ENCODE measurements at regions not wholly inside any gene's neighbourhood (a gene's known extent, or its start where the extent isn't known, plus 50 kb on each side); places are given as distances from the start of the nearest gene placed in this dataset.
A peak's percentile ranks its signal among the peaks of the same experiment; 100 is the strongest.

DNA sequence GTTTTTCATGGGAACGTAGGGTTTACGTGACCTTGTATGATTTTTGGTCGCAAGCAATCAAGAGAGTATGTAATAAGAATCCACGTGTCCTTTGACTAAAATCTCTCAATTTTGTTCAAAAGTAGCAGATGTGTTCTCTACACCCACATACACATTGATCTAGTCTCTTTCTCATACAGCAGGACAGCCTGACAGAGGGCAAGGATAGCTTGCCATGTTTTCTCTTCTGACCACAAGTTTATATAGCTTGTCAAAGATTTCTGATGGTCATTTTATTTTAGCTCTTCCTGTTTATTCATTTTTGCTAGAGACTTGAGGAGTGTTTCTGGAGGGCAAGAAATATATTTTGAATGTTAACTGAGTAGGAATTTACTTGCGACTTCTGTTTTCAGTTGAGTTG is 570.2 kb upstream of the ALCAM start:
- no peaks in the 10 kb centered on the region for H3K36me3 ChIP-seq (ENCODE audit: control insufficient read depth in 2 of 4, insufficient read depth in 4 of 4, low read length in 3 of 4)
- H2BK5ac ChIP-seq (ENCODE audit: low read depth, low read length), result no peak overlapping the region
- no peak overlapping the region for H3K4me2 ChIP-seq (ENCODE audit: insufficient read depth in 1 of 2, low read depth in 2 of 2, low read length in 2 of 2)
- H3K23ac ChIP-seq (ENCODE audit: insufficient read length), result no peak overlapping the region
- H3K18ac ChIP-seq (ENCODE audit: extremely low read depth, low read length), result no peak overlapping the region
- H2BK15ac ChIP-seq (ENCODE audit: low read length), result no peak overlapping the region
- CTCF ChIA-PET (ENCODE audit: partially characterized antibody), result interaction anchor here (0.8 kb wide), 1 partner anchor 9 kb away, joined by 3 read pairs; no protein-coding TSS in a partner anchor
- no peak overlapping the region for H3K9ac ChIP-seq (replicated peaks in 1 of 4; ENCODE audit: extremely low read depth in 1 of 4, low read depth in 3 of 4, low read length in 3 of 4)
- H4K91ac ChIP-seq (replicated peaks; ENCODE audit: insufficient read length, low read length), result no peak overlapping the region
- H2BK20ac ChIP-seq (ENCODE audit: low read length), result no peak overlapping the region
- H4K20me1 ChIP-seq (replicated peaks in 1 of 2; ENCODE audit: control insufficient read depth in 1 of 2, insufficient read depth in 2 of 2, low read length in 2 of 2), result no peaks in the 10 kb centered on the region
- H3K27me3 ChIP-seq (replicated peaks in 1 of 4; ENCODE audit: control insufficient read depth in 3 of 4, extremely low read depth in 1 of 4, insufficient read depth in 3 of 4, low read length in 3 of 4), result no peaks in the 10 kb centered on the region
- no peaks in the 10 kb centered on the region for H3K79me2 ChIP-seq (ENCODE audit: control insufficient read depth in 1 of 2, insufficient read depth in 2 of 2, low read length in 2 of 2)
- no peak overlapping the region for H3K27ac ChIP-seq (ENCODE audit: low read depth, low read length)
- no peak overlapping the region for H3K4ac ChIP-seq (replicated peaks; ENCODE audit: insufficient read length, low read depth, low read length)
- POLR2A ChIA-PET (ENCODE audit: partially characterized antibody), result no interaction called here
- no peak overlapping the region for H2BK12ac ChIP-seq (ENCODE audit: low read depth, low read length)
- 97% methylated on average over 5 of the region's 5 CpGs; no CpG with 5 or more reads in 1 of the 2 experiments for WGBS, 2 experiments (ENCODE audit: extremely low coverage in 1 of 2, insufficient coverage in 1 of 2, insufficient read length in 1 of 2, insufficient replicate concordance in 2 of 2, low coverage in 1 of 2, low lambda C conversion rate in 2 of 2, missing lambda C conversion rate in 1 of 2)
- TF ChIP-seq GABPA (IDR thresholded peaks at IDR 0.05; ENCODE audit: borderline replicate concordance, insufficient read depth, low read length) (no peak), NANOG (IDR thresholded peaks at IDR 0.05; ENCODE audit: insufficient read depth, low read depth, low read length, poor library complexity, severe bottlenecking) (no peak), TAF1 (IDR thresholded peaks at IDR 0.05; ENCODE audit: low read depth, low read length) (no peak), EGR1 (IDR thresholded peaks at IDR 0.05; ENCODE audit: borderline replicate concordance, low read depth, low read length) (no peak), NRF1 (IDR thresholded peaks at IDR 0.05; ENCODE audit: low read depth, low read length) (no peak), RXRA (IDR thresholded peaks at IDR 0.05; ENCODE audit: insufficient read depth, low read depth, low read length) (no peak), KDM1A (IDR thresholded peaks at IDR 0.05; ENCODE audit: borderline replicate concordance, low read length) (no peak), CEBPB (IDR thresholded peaks at IDR 0.05; ENCODE audit: low read depth, low read length) (no peak), PHF8 (conservative IDR thresholded peaks at IDR 0.05; ENCODE audit: low read depth, low read length) (no peak), CBX8 (IDR thresholded peaks at IDR 0.05; ENCODE audit: borderline replicate concordance, low read depth, low read length) (no peak), SP4 (IDR thresholded peaks at IDR 0.05; ENCODE audit: low read length) (no peak), RFX5 (IDR thresholded peaks at IDR 0.05; ENCODE audit: borderline replicate concordance, low read depth, low read length) (no peak)
- TF ChIP-seq, protein P1, sequence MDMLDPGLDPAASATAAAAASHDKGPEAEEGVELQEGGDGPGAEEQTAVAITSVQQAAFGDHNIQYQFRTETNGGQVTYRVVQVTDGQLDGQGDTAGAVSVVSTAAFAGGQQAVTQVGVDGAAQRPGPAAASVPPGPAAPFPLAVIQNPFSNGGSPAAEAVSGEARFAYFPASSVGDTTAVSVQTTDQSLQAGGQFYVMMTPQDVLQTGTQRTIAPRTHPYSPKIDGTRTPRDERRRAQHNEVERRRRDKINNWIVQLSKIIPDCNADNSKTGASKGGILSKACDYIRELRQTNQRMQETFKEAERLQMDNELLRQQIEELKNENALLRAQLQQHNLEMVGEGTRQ (IDR thresholded peaks at IDR 0.05; ENCODE audit: low read length), result no peak
- no peak overlapping the region for H3K4me3 ChIP-seq (ENCODE audit: extremely low read depth in 1 of 4, insufficient read depth in 2 of 4, low read depth in 3 of 4, low read length in 4 of 4)
- H2BK120ac ChIP-seq (replicated peaks; ENCODE audit: low read depth, low read length), result no peak overlapping the region
- no peaks in the 10 kb centered on the region for H3K79me1 ChIP-seq (ENCODE audit: low read depth, low read length)
- H4K8ac ChIP-seq (ENCODE audit: extremely low read depth, insufficient read depth, low read length), result no peak overlapping the region
- H3K4me1 ChIP-seq (replicated peaks in 1 of 4; ENCODE audit: control insufficient read depth in 3 of 4, insufficient read depth in 4 of 4, low read length in 3 of 4), result no peaks in the 10 kb centered on the region; a peak in 1 of 7 replicates
- no peak overlapping the region for H3K56ac ChIP-seq (replicated peaks; ENCODE audit: insufficient read length, low read depth, low read length)
- no peak overlapping the region for H3K14ac ChIP-seq (ENCODE audit: insufficient read length)
- FAIRE-seq, result no peak
- H2AFZ ChIP-seq (ENCODE audit: low read length), result 0 out of 2 replicates have a peak overlapping the region, but pooled peaks have one; percentile 58
- no peak overlapping the region for H4K5ac ChIP-seq (ENCODE audit: insufficient read length, low read depth, low read length)
- DNase-seq (ENCODE audit: low read depth in 1 of 2, low spot score in 2 of 2), result no peak
- H3K9me3 ChIP-seq (ENCODE audit: insufficient read depth in 2 of 2, low read depth in 1 of 2, low read length in 1 of 2), result no peaks in the 10 kb centered on the region
- no peaks in the 10 kb centered on the region for H3K23me2 ChIP-seq (ENCODE audit: low read depth, low read length)
- H2AK5ac ChIP-seq (ENCODE audit: low read depth, low read length), result no peak overlapping the region
